WTC11 (cell line): ENCODE measurements at regions not wholly inside any gene's neighbourhood (a gene's known extent, or its start where the extent isn't known, plus 50 kb on each side); places are given as distances from the start of the nearest gene placed in this dataset.

ENCODE experiments used
- SP1 ChIP-seq: sonication (generic); formaldehyde crosslinking; conservative IDR thresholded peaks from 2 replicates; pipeline ENCODE4 v1.8.1; 2022; ENCODE audit warnings: missing genetic modification reagents
- TF ChIP-seq, protein P1 (sequence below): sonication (generic); formaldehyde crosslinking; IDR thresholded peaks from 2 replicates; pipeline ENCODE4 v1.8.0; 2022; ENCODE audit warnings: mild to moderate bottlenecking, missing genetic modification reagents
- TF ChIP-seq, protein P2 (sequence below): fragments of 250-450 bp; sonication (Bioruptor Pico); IDR thresholded peaks from 2 replicates; pipeline ENCODE4 v1.8.0; 2021; ENCODE audit warnings: mild to moderate bottlenecking
- TF ChIP-seq, protein P3 (sequence below): sonication (generic); formaldehyde crosslinking; IDR thresholded peaks from 2 replicates; pipeline ENCODE4 v1.8.1; 2022; ENCODE audit warnings: low read depth, mild to moderate bottlenecking, moderate library complexity, missing genetic modification reagents, borderline replicate concordance
- TF ChIP-seq, protein P4 (sequence below): sonication (generic); formaldehyde crosslinking; IDR thresholded peaks from 2 replicates; pipeline ENCODE4 v1.8.1; 2023; ENCODE audit warnings: mild to moderate bottlenecking, missing genetic modification reagents, moderate library complexity

DNA sequence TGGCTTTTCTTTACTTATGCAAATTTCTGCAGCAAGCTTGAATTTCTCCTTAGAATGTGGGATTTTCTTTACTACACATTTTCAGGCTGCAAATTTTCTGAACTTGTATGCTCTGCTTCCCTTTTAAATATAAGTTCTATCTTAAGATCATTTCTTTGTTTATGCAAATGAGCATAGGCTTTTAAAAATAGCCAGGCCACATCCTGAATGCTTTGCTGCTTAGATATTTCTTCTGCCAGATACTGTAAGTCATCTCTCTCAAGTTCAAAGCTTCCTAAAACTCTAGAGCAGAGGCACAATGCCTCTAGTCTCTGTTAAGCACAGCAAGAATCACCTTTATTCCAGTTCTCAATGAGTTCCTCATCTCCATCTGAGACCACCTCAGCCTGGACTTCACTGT lies 685.9 kb upstream of the LRRC4C start:
- TF ChIP-seq, protein P1, sequence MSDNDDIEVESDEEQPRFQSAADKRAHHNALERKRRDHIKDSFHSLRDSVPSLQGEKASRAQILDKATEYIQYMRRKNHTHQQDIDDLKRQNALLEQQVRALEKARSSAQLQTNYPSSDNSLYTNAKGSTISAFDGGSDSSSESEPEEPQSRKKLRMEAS (CRISPR knock-in tag): no peak
- TF ChIP-seq, protein P2, sequence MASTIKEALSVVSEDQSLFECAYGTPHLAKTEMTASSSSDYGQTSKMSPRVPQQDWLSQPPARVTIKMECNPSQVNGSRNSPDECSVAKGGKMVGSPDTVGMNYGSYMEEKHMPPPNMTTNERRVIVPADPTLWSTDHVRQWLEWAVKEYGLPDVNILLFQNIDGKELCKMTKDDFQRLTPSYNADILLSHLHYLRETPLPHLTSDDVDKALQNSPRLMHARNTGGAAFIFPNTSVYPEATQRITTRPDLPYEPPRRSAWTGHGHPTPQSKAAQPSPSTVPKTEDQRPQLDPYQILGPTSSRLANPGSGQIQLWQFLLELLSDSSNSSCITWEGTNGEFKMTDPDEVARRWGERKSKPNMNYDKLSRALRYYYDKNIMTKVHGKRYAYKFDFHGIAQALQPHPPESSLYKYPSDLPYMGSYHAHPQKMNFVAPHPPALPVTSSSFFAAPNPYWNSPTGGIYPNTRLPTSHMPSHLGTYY (CRISPR knock-in tag): no peak
- TF ChIP-seq, protein P3, sequence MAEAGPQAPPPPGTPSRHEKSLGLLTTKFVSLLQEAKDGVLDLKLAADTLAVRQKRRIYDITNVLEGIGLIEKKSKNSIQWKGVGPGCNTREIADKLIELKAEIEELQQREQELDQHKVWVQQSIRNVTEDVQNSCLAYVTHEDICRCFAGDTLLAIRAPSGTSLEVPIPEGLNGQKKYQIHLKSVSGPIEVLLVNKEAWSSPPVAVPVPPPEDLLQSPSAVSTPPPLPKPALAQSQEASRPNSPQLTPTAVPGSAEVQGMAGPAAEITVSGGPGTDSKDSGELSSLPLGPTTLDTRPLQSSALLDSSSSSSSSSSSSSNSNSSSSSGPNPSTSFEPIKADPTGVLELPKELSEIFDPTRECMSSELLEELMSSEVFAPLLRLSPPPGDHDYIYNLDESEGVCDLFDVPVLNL (CRISPR knock-in tag): no peak
- TF ChIP-seq, protein P4, sequence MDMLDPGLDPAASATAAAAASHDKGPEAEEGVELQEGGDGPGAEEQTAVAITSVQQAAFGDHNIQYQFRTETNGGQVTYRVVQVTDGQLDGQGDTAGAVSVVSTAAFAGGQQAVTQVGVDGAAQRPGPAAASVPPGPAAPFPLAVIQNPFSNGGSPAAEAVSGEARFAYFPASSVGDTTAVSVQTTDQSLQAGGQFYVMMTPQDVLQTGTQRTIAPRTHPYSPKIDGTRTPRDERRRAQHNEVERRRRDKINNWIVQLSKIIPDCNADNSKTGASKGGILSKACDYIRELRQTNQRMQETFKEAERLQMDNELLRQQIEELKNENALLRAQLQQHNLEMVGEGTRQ (CRISPR knock-in tag): no peak
- TF ChIP-seq SP1 (CRISPR knock-in tag): no peak
